Stomach (tissue), 8 donors: ENCODE measurements at regions not wholly inside any gene's neighbourhood (a gene's known extent, or its start where the extent isn't known, plus 50 kb on each side); places are given as distances from the start of the nearest gene placed in this dataset.

Experiments
- DNase-seq, 2 donors: peaks; one replicate each; pipeline versions ENCODE4 v3.0.0 to v3.0.0-alpha.2; 2013 to 2019
- H3K27ac ChIP-seq, 5 donors: fragments of 200-600 bp in 4 of 5; sonication (generic) in 4 of 5; one replicate each; pipeline ENCODE4 v1.5.1; 2013 to 2019; ENCODE audit warnings: mild to moderate bottlenecking in 1 of 5, moderate library complexity in 1 of 5
- H3K27me3 ChIP-seq, 3 donors: fragments of 200-600 bp; sonication (generic); one replicate each; pipeline ENCODE4 v1.5.1; 2017 to 2019; ENCODE audit warnings: mixed run types in 1 of 3
- H3K36me3 ChIP-seq, 4 donors: fragments of 200-600 bp; sonication (generic); 1 replicate in 3 of 4; 2 replicates in 1 of 4; pipeline ENCODE4 v1.5.1; 2016 to 2019
- H3K4me1 ChIP-seq, 4 donors: fragments of 200-600 bp; sonication (generic); one replicate each; pipeline ENCODE4 v1.5.1; 2016 to 2019
- H3K4me3 ChIP-seq, 4 donors: fragments of 200-600 bp; sonication (generic) in 3 of 4; one replicate each; pipeline ENCODE4 v1.5.1; 2016 to 2019; ENCODE audit warnings: mild to moderate bottlenecking in 1 of 4
- H3K9me3 ChIP-seq, 4 donors: fragments of 200-600 bp; sonication (generic); one replicate each; pipeline ENCODE4 v1.5.1; 2016 to 2019
- EP300 ChIP-seq: sonication (generic); formaldehyde crosslinking; IDR thresholded peaks from one replicate; pipeline ENCODE4 v1.6.1; 2017; ENCODE audit warnings: antibody characterized with exemption
- POLR2A ChIP-seq, 4 donors: fragments of 450-650 bp; IDR thresholded peaks; one replicate each; pipeline ENCODE4 v1.6.1; 2016; ENCODE audit warnings: antibody characterized with exemption in 4 of 4, control low read depth in 2 of 4, mild to moderate bottlenecking in 1 of 4, moderate library complexity in 1 of 4
- POLR2AphosphoS5 ChIP-seq, 3 donors: sonication (generic); formaldehyde crosslinking; IDR thresholded peaks; one replicate each; pipeline ENCODE4 v1.6.1; 2016; ENCODE audit warnings: antibody characterized with exemption in 3 of 3
- WGBS, 5 donors: extraction: QIAGEN DNeasy Blood & Tissue Kit in 3 of 5; methylation state at CpG; one replicate each; pipeline versions ENCODE4 v1.1.5 to v1.1.7; 2013 to 2018; 5-methylcytosine and 5-hydroxymethylcytosine counted together
- intact Hi-C: fragments of 100-400 bp; cut with DNase I; formaldehyde crosslinking; loops from one replicate; pipeline ENCODE4 v1.15.1; 2023; ENCODE audit warnings: low total_unique reads
- TF ChIP-seq, protein P1 (sequence below), 7 experiments: fragments of 450-650 bp in 4 of 7; fragments of 200-600 bp in 3 of 7; sonication (generic) in 3 of 7; IDR thresholded peaks; one replicate each; pipeline ENCODE4 v1.5.1; 2016 to 2019; ENCODE audit warnings: antibody characterized with exemption in 7 of 7, control low read depth in 2 of 7, mild to moderate bottlenecking in 1 of 7
- donor health status: healthy with polysubstance abuse.
- donor health status: Bipolar disorder and iron deficiency.
- donor health status: healthy.

DNA sequence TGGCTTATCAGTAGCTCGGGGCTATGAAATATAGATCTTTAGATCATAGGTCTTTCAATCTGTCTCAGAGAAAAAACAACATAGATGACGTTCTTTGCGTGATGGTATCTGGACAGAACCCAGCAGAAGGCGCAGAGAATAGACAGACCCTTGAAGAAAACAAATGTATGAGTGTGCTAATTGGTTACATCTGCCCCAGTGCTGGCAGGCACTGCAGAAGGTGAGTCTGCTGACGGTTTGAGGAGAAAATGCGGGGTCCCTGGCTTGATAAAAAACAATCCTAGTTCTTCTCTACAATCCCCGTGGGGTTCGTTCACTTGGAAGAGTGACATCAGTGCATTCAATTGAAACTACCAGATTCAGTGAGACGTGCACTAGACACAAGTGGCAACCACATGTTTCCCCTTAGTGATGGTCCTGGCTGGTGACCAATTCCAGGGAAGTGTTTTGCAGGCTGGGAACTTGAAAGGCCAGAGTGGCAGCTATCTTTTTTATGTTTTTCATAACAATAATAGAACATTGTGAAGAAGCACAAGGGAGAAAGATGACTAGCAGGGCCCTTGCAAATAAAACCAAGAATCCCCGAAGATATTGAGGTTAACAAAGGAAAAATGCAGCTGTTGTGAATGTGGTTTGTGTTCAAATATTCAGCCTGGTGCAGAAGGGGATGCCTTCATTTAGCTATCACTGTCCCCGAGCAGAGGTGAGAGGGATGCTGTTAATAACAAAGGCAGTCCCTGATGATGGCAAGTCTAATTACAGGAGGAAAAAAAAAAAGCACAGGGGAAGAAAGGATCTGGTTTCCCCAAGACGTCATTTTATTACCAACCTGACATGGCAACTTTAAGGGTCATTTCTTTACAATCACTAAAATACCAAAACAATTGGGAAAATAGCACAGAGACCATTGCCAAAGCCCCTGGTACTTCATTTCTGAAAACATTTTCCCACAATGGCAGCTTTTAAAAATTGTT, 337.6 kb upstream of the FIGN start:
- H3K36me3 ChIP-seq: no peaks in the 10 kb centered on the region
- TF ChIP-seq, protein P1, sequence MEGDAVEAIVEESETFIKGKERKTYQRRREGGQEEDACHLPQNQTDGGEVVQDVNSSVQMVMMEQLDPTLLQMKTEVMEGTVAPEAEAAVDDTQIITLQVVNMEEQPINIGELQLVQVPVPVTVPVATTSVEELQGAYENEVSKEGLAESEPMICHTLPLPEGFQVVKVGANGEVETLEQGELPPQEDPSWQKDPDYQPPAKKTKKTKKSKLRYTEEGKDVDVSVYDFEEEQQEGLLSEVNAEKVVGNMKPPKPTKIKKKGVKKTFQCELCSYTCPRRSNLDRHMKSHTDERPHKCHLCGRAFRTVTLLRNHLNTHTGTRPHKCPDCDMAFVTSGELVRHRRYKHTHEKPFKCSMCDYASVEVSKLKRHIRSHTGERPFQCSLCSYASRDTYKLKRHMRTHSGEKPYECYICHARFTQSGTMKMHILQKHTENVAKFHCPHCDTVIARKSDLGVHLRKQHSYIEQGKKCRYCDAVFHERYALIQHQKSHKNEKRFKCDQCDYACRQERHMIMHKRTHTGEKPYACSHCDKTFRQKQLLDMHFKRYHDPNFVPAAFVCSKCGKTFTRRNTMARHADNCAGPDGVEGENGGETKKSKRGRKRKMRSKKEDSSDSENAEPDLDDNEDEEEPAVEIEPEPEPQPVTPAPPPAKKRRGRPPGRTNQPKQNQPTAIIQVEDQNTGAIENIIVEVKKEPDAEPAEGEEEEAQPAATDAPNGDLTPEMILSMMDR (IDR thresholded peaks at IDR 0.05): no peak
- TF ChIP-seq EP300 (no peak), POLR2AphosphoS5 (IDR thresholded peaks at IDR 0.05) (no peak), POLR2A (IDR thresholded peaks at IDR 0.05) (no peak)
- no peak overlapping the region for H3K27ac ChIP-seq
- no peak overlapping the region for H3K4me3 ChIP-seq
- 67 to 77% (median 74%) methylated on average over 12 of the region's 12 CpGs for WGBS, 5 donors
- H3K9me3 ChIP-seq: no peaks in the 10 kb centered on the region
- no peaks in the 10 kb centered on the region for H3K4me1 ChIP-seq
- DNase-seq: peak in 1 of 2 donors; percentile 18
- intact Hi-C loops: no loop called here
- H3K27me3 ChIP-seq: no peaks in the 10 kb centered on the region

DNA sequence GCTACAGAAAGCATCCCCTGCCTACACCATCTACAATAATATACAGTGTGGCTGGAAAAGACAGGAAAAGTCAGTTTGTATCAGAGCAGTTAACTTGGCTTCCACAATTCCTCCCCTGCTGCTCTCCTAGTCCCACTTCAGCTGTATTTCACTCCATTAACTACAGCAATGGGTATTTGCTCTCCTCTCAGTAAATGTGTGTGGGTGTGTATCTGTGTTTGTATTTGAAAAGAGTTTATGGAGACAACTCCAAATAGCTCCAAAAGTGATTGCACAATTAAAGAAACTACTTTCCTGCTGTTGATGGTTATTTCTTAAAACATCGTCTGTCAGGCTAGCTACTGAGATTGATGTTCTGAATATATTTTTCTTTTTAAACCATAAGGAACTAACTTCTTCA, 333.7 kb upstream of the FIGN start:
- no peaks in the 10 kb centered on the region for H3K4me1 ChIP-seq
- H3K4me3 ChIP-seq: no peak overlapping the region
- H3K9me3 ChIP-seq: no peaks in the 10 kb centered on the region
- H3K27me3 ChIP-seq: no peaks in the 10 kb centered on the region
- 64 to 78% (median 69%) methylated on average over 1 of the region's 1 CpG for WGBS, 5 donors
- no peaks in the 10 kb centered on the region for H3K36me3 ChIP-seq
- no peak for DNase-seq
- no peak overlapping the region for H3K27ac ChIP-seq
- TF ChIP-seq POLR2A (IDR thresholded peaks at IDR 0.05) (no peak), EP300 (no peak), POLR2AphosphoS5 (IDR thresholded peaks at IDR 0.05) (no peak)
- TF ChIP-seq, protein P1 (IDR thresholded peaks at IDR 0.05): no peak
- intact Hi-C loops: no loop called here

DNA sequence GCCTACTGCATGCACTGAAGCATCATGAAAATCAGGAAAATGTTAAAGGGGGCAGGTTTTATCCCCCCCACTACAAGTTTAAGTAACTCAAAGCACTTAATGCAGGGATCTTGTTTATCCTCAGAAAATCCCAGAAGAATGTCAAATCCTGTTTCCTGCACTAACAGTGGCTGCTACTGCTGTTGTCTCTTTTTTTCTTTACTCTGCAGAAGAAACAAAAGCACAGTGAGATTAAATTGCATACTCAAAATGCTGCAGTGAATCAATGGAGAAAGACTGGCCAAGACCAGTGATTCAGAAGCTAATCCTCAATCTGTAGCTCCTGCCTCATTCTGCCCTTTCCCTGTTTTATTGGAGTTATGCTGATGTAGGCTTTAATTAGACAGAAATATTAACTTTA, 332.3 kb upstream of the FIGN start:
- DNase-seq: no peak
- no peak for TF ChIP-seq POLR2A (IDR thresholded peaks at IDR 0.05)
- TF ChIP-seq EP300: no peak
- TF ChIP-seq POLR2AphosphoS5 (IDR thresholded peaks at IDR 0.05): no peak
- TF ChIP-seq, protein P1 (IDR thresholded peaks at IDR 0.05): no peak
- H3K36me3 ChIP-seq: no peaks in the 10 kb centered on the region
- no peaks in the 10 kb centered on the region for H3K9me3 ChIP-seq
- no peak overlapping the region for H3K27ac ChIP-seq
- intact Hi-C loops: no loop called here
- no peak overlapping the region for H3K4me3 ChIP-seq
- no peaks in the 10 kb centered on the region for H3K27me3 ChIP-seq
- no peaks in the 10 kb centered on the region for H3K4me1 ChIP-seq

DNA sequence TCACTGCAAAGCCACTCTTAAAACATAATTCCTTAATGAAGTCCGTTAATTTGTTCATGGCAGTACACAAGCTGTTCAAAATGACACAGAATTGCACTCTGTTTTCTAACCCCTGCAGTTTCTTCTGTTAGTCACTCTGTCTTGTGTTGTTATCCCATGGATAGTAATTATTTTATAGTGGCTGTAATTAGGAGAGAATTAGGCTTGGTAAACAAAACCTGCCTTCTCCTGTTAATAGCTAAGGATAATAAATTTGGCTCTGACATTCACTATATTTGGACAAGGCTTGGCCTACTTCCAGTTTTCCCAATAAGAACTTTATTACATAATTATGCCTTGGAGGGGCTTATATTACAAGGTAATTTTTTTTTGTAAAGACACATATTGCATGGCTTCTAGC, 330.3 kb upstream of the FIGN start:
- no peak for DNase-seq
- Histone ChIP-seq H3K4me3 (no peak overlapping the region), H3K36me3 (no peaks in the 10 kb centered on the region), H3K9me3 (no peaks in the 10 kb centered on the region), H3K27me3 (no peaks in the 10 kb centered on the region), H3K27ac (no peak overlapping the region), H3K4me1 (no peaks in the 10 kb centered on the region)
- intact Hi-C loops: no loop called here
- 69 to 97% (median 90%) methylated on average over 1 of the region's 1 CpG for WGBS, 5 donors
- no peak for TF ChIP-seq POLR2A (IDR thresholded peaks at IDR 0.05)
- no peak for TF ChIP-seq EP300
- no peak for TF ChIP-seq POLR2AphosphoS5 (IDR thresholded peaks at IDR 0.05)
- TF ChIP-seq, protein P1 (IDR thresholded peaks at IDR 0.05): no peak
